HEK293 (cell line): ENCODE measurements at regions not wholly inside any gene's neighbourhood (a gene's known extent, or its start where the extent isn't known, plus 50 kb on each side); places are given as distances from the start of the nearest gene placed in this dataset.
"Not testable (repeated sequence)": the region's sequence is repeated elsewhere in the genome, so short reads cannot be mapped to it uniquely, and the experiment has no call there.

Source experiments
- CTCF ChIA-PET: fragments of 350-600 bp; formaldehyde crosslinking; extraction: SDS; loops from one replicate; lab custom pipeline; 2021; ENCODE audit warnings: antibody characterized with exemption; lab: Yijun Ruan, JAX
- POLR2A ChIA-PET: fragments of 300-600 bp; formaldehyde crosslinking; extraction: SDS; loops from one replicate; lab custom pipeline; 2020; ENCODE audit warnings: antibody characterized with exemption, inconsistent platforms; lab: Yijun Ruan, JAX
- H3K27ac ChIP-seq: fragments of 200-500 bp; sonication (Bioruptor generic); 2 replicates; pipeline ENCODE4 v1.5.1; 2014; ENCODE audit warnings: low read depth, low read length, control low read depth, inconsistent platforms; ENCODE audit errors: extremely low read depth
- H3K36me3 ChIP-seq, 2 experiments: fragments of 200-500 bp in 1 of 2; sonication (Bioruptor generic) in 1 of 2; 1 replicate in 1 of 2; 2 replicates in 1 of 2; pipeline ENCODE4 v1.5.1; 2014 to 2017; ENCODE audit warnings: inconsistent platforms in 2 of 2, low read length in 2 of 2; ENCODE audit not compliant: control insufficient read depth in 2 of 2, insufficient read depth in 1 of 2
- H3K4me1 ChIP-seq: fragments of 200-500 bp; sonication (Bioruptor generic); 2 replicates; pipeline ENCODE4 v1.5.1; 2014; ENCODE audit warnings: mild to moderate bottlenecking, low read length, inconsistent platforms; ENCODE audit not compliant: control insufficient read depth, insufficient read depth
- H3K4me3 ChIP-seq: 2 replicates; pipeline ENCODE4 v1.5.1; 2011; ENCODE audit warnings: low read depth, mild to moderate bottlenecking, control low read depth, low read length, moderate library complexity
- H3K9me3 ChIP-seq: fragments of 200-500 bp; sonication (Bioruptor generic); 2 replicates; pipeline ENCODE4 v1.5.1; 2014; ENCODE audit warnings: low read depth, low read length, inconsistent platforms; ENCODE audit not compliant: control insufficient read depth, insufficient read depth
- REPIN1 ChIP-seq: fragments of 450-650 bp; formaldehyde crosslinking; IDR thresholded peaks from 2 replicates; pipeline ENCODE4 v1.5.1; 2017; ENCODE audit warnings: missing biosample characterization, missing genetic modification characterization, low read depth
- SALL2 ChIP-seq: fragments of 450-650 bp; formaldehyde crosslinking; IDR thresholded peaks from 2 replicates; pipeline ENCODE4 v1.5.0; 2017; ENCODE audit warnings: missing biosample characterization, mild to moderate bottlenecking, missing genetic modification characterization, borderline replicate concordance
- ZNF174 ChIP-seq: fragments of 450-650 bp; formaldehyde crosslinking; IDR thresholded peaks from 2 replicates; pipeline ENCODE4 v1.5.0; 2017; ENCODE audit warnings: missing biosample characterization, mild to moderate bottlenecking, missing genetic modification characterization
- ZNF239 ChIP-seq: fragments of 450-650 bp; formaldehyde crosslinking; IDR thresholded peaks from 2 replicates; pipeline ENCODE4 v1.5.1; 2016; ENCODE audit warnings: missing biosample characterization, missing genetic modification characterization
- ZNF366 ChIP-seq: fragments of 450-650 bp; formaldehyde crosslinking; conservative IDR thresholded peaks from 2 replicates; pipeline ENCODE4 v1.5.1; 2016; ENCODE audit warnings: missing biosample characterization, missing genetic modification characterization
- ZNF501 ChIP-seq: fragments of 450-650 bp; formaldehyde crosslinking; IDR thresholded peaks from 2 replicates; pipeline ENCODE4 v1.5.1; 2016; ENCODE audit warnings: missing biosample characterization, missing genetic modification characterization
- ZNF514 ChIP-seq: fragments of 450-650 bp; formaldehyde crosslinking; IDR thresholded peaks from 2 replicates; pipeline ENCODE4 v1.5.1; 2016; ENCODE audit warnings: missing biosample characterization, missing genetic modification characterization
- ZNF768 ChIP-seq: fragments of 450-650 bp; formaldehyde crosslinking; IDR thresholded peaks from 2 replicates; pipeline ENCODE4 v1.5.1; 2018; ENCODE audit warnings: missing biosample characterization, mild to moderate bottlenecking, missing genetic modification characterization
- TF ChIP-seq, protein P1 (sequence below): sonication (generic); formaldehyde crosslinking; IDR thresholded peaks from 2 replicates; pipeline ENCODE4 v1.8.1; 2022; ENCODE audit warnings: mild to moderate bottlenecking, moderate library complexity, missing genetic modification reagents
- TF ChIP-seq, protein P2 (sequence below): fragments of 450-650 bp; formaldehyde crosslinking; IDR thresholded peaks from 2 replicates; pipeline ENCODE4 v1.5.1; 2016; ENCODE audit warnings: missing biosample characterization, missing genetic modification characterization
- TF ChIP-seq, protein P3 (sequence below): fragments of 450-650 bp; formaldehyde crosslinking; IDR thresholded peaks from 2 replicates; pipeline ENCODE4 v1.5.0; 2017; ENCODE audit warnings: missing biosample characterization, missing genetic modification characterization, borderline replicate concordance
- TF ChIP-seq, protein P4 (sequence below): fragments of 450-650 bp; formaldehyde crosslinking; IDR thresholded peaks from 2 replicates; pipeline ENCODE4 v1.5.1; 2016; ENCODE audit warnings: missing biosample characterization, missing genetic modification characterization

DNA sequence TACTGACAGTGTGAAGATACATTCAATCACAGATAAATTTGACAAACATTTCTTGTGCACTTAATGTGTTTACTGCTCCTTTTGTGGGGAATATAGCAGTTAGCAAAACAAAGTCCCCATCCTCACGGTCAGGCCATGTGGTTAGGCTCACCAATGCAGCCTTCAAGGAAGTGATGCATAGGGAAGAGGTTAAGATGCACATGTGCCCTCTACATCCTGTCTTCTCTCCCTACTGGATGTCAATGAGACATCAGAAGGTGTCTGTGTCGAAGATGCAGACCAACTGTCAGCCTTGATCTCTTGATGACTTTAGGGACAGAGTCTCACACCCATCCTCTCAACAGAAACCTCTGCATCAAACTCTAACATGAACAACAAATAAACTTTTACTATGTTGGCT, 78.7 kb downstream of the FH start:
- POLR2A ChIA-PET: no interaction called here
- no peaks in the 10 kb centered on the region for H3K4me1 ChIP-seq
- CTCF ChIA-PET: no interaction called here
- no peaks in the 10 kb centered on the region for H3K36me3 ChIP-seq
- no peak overlapping the region for H3K27ac ChIP-seq
- no peaks in the 10 kb centered on the region; the same call in 1 of the 2 replicates for H3K9me3 ChIP-seq
- no peak overlapping the region for H3K4me3 ChIP-seq
- TF ChIP-seq ZNF501 (no peak), ZNF174 (tag by site-specific recombination) (no peak), ZNF366 (tag by site-specific recombination) (no peak), ZNF768 (tag by site-specific recombination) (no peak), REPIN1 (no peak)
- TF ChIP-seq, protein P1, sequence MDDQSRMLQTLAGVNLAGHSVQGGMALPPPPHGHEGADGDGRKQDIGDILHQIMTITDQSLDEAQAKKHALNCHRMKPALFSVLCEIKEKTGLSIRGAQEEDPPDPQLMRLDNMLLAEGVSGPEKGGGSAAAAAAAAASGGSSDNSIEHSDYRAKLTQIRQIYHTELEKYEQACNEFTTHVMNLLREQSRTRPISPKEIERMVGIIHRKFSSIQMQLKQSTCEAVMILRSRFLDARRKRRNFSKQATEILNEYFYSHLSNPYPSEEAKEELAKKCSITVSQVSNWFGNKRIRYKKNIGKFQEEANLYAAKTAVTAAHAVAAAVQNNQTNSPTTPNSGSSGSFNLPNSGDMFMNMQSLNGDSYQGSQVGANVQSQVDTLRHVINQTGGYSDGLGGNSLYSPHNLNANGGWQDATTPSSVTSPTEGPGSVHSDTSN (CRISPR knock-in tag): no peak
- TF ChIP-seq, protein P2, sequence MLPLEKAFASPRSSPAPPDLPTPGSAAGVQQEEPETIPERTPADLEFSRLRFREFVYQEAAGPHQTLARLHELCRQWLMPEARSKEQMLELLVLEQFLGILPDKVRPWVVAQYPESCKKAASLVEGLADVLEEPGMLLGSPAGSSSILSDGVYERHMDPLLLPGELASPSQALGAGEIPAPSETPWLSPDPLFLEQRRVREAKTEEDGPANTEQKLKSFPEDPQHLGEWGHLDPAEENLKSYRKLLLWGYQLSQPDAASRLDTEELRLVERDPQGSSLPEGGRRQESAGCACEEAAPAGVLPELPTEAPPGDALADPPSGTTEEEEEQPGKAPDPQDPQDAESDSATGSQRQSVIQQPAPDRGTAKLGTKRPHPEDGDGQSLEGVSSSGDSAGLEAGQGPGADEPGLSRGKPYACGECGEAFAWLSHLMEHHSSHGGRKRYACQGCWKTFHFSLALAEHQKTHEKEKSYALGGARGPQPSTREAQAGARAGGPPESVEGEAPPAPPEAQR (tag by site-specific recombination): no peak
- TF ChIP-seq, all 188 proteins: peak for 0

DNA sequence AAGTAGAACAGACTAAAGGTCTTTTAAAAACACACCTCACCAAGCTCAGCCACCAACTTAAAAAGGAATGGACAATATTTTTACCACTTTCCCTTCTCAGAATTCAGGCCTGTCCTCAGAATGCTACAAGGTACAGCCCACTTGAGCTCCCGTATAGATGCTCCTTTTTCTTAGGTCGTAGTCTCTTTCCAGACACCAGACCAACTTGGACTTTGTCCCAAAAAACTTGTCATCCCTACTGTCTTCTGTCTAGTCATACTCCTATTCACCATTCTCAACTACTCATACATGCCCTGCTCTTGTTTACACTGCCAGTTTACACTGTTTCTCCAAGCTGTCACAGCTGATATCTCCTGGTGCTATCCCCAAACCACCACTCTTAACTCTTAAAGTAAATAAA, 80.9 kb downstream of the FH start:
- H3K4me3 ChIP-seq, POLR2A ChIA-PET, H3K4me1 ChIP-seq, CTCF ChIA-PET, H3K36me3 ChIP-seq, H3K27ac ChIP-seq, H3K9me3 ChIP-seq: not testable (repeated sequence)

DNA sequence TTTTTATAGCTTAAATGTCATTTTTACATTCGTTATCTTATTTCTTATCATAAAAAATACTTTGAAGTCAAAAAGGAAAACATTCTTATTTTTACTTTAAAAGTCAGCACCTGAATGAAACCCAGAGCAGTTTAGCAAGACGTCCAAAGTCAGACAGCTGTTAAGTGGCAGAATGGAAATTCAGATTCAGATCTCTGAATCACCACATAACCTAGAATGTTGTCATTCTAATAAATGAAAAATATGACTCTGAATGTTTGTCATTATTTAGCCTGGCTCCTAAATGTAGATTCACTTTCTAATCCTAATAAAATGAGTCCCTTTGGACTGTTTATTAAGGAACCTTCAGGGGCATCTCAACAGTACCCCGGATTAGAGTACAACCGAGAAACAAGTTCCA, 75.2 kb upstream of the RGS7 start:
- no peaks in the 10 kb centered on the region for H3K9me3 ChIP-seq
- TF ChIP-seq, protein P3, sequence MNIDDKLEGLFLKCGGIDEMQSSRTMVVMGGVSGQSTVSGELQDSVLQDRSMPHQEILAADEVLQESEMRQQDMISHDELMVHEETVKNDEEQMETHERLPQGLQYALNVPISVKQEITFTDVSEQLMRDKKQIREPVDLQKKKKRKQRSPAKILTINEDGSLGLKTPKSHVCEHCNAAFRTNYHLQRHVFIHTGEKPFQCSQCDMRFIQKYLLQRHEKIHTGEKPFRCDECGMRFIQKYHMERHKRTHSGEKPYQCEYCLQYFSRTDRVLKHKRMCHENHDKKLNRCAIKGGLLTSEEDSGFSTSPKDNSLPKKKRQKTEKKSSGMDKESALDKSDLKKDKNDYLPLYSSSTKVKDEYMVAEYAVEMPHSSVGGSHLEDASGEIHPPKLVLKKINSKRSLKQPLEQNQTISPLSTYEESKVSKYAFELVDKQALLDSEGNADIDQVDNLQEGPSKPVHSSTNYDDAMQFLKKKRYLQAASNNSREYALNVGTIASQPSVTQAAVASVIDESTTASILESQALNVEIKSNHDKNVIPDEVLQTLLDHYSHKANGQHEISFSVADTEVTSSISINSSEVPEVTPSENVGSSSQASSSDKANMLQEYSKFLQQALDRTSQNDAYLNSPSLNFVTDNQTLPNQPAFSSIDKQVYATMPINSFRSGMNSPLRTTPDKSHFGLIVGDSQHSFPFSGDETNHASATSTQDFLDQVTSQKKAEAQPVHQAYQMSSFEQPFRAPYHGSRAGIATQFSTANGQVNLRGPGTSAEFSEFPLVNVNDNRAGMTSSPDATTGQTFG: no peak
- TF ChIP-seq ZNF514 (tag by site-specific recombination) (no peak), SALL2 (tag by site-specific recombination) (no peak), ZNF239 (no peak)
- TF ChIP-seq, protein P4, sequence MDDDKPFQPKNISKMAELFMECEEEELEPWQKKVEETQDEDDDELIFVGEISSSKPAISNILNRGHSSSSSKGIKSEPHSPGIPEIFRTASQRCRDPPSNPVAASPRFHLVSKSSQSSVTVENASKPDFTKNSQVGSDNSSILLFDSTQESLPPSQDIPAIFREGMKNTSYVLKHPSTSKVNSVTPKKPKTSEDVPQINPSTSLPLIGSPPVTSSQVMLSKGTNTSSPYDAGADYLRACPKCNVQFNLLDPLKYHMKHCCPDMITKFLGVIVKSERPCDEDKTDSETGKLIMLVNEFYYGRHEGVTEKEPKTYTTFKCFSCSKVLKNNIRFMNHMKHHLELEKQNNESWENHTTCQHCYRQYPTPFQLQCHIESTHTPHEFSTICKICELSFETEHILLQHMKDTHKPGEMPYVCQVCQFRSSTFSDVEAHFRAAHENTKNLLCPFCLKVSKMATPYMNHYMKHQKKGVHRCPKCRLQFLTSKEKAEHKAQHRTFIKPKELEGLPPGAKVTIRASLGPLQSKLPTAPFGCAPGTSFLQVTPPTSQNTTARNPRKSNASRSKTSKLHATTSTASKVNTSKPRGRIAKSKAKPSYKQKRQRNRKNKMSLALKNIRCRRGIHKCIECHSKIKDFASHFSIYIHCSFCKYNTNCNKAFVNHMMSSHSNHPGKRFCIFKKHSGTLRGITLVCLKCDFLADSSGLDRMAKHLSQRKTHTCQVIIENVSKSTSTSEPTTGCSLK (tag by site-specific recombination): no peak
- TF ChIP-seq, all 188 proteins: peak for 0
- Histone ChIP-seq H3K36me3 (no peaks in the 10 kb centered on the region), H3K27ac (no peak overlapping the region), H3K4me3 (no peak overlapping the region), H3K4me1 (peaks cover 7% of the 10 kb centered on the region)
- ChIA-PET CTCF (no interaction called here), POLR2A (no interaction called here)
